Aorta (tissue), 5 donors: ENCODE measurements at regions not wholly inside any gene's neighbourhood (a gene's known extent, or its start where the extent isn't known, plus 50 kb on each side); places are given as distances from the start of the nearest gene placed in this dataset.

Experiments
- ATAC-seq: fragments of 200-7000 bp; cut with Tn5 transposase; one replicate; pipeline ENCODE4 v1.9.1; 2022; ENCODE audit warnings: moderate library complexity; ENCODE audit not compliant: low FRiP score
- DNase-seq, 2 donors: peaks; one replicate each; pipeline ENCODE4 v3.0.0-alpha.2; 2020
- H3K27ac ChIP-seq, 2 donors: one replicate each; pipeline ENCODE4 v1.5.1; 2013; ENCODE audit warnings: low read length in 2 of 2, mild to moderate bottlenecking in 2 of 2, moderate library complexity in 2 of 2, control low read depth in 1 of 2, inconsistent platforms in 1 of 2, low read depth in 1 of 2
- H3K27me3 ChIP-seq, 2 donors: one replicate each; pipeline ENCODE4 v1.6.1; 2013; ENCODE audit warnings: control low read depth in 1 of 2, low read length in 1 of 2, mild to moderate bottlenecking in 1 of 2, moderate library complexity in 1 of 2; ENCODE audit not compliant: insufficient read depth in 2 of 2, control insufficient read depth in 1 of 2
- H3K36me3 ChIP-seq, 2 donors: one replicate each; pipeline ENCODE4 v1.6.1; 2013; ENCODE audit warnings: control low read depth in 1 of 2, low read length in 1 of 2, mild to moderate bottlenecking in 1 of 2; ENCODE audit not compliant: insufficient read depth in 2 of 2, control insufficient read depth in 1 of 2
- H3K4me1 ChIP-seq, 2 donors: one replicate each; pipeline ENCODE4 v1.6.1; 2013; ENCODE audit warnings: low read length in 2 of 2, control low read depth in 1 of 2, mild to moderate bottlenecking in 1 of 2, moderate library complexity in 1 of 2; ENCODE audit not compliant: insufficient read depth in 2 of 2, control insufficient read depth in 1 of 2
- H3K4me3 ChIP-seq, 2 donors: one replicate each; pipeline ENCODE4 v1.5.1; 2013; ENCODE audit warnings: low read length in 2 of 2, control low read depth in 1 of 2, mild to moderate bottlenecking in 1 of 2
- H3K9me3 ChIP-seq: one replicate; pipeline ENCODE4 v1.6.1; 2013; ENCODE audit warnings: mild to moderate bottlenecking, low read length; ENCODE audit not compliant: control insufficient read depth
- WGBS, 2 donors: extraction: QIAGEN DNeasy Blood & Tissue Kit; methylation state at CpG; one replicate each; pipeline ENCODE4 v1.1.7; 2013; 5-methylcytosine and 5-hydroxymethylcytosine counted together
- intact Hi-C, 2 donors: fragments of 100-400 bp; cut with DNase I; formaldehyde crosslinking; loops; one replicate each; pipeline versions ENCODE4 v1.14.2 to v1.15.0; 2022
- donor health status: healthy with polysubstance abuse.
- donor health status: Bipolar disorder and iron deficiency.
- donor health status: DM: no; HTN: no; CAD: no.
- donor health status: DM: no; HTN: no; CAD: no.
- donor health status: DM: yes; HTN: yes; CAD: no.

- no peaks in the 10 kb centered on the region for H3K9me3 ChIP-seq
- WGBS, 2 donors = 95% methylated on average over 4 of the region's 4 CpGs
- intact Hi-C loops = no loop called here
- H3K36me3 ChIP-seq = no peaks in the 10 kb centered on the region
- H3K27me3 ChIP-seq = no peaks in the 10 kb centered on the region
- DNase-seq = no peak
- H3K27ac ChIP-seq = no peak overlapping the region
- no peaks in the 10 kb centered on the region for H3K4me1 ChIP-seq
- no peak overlapping the region for H3K4me3 ChIP-seq
- ATAC-seq = no peak
Observed at GRCh38 chr11:122604621-122605020, 50.9 kb upstream of the UBASH3B start.

GRCh38 chr11:122601141-122602125 is 54.1 kb upstream of the UBASH3B start:
- Histone ChIP-seq H3K27ac (no peak overlapping the region), H3K4me3 (no peak overlapping the region), H3K9me3 (no peaks in the 10 kb centered on the region), H3K27me3 (no peaks in the 10 kb centered on the region), H3K4me1 (no peaks in the 10 kb centered on the region), H3K36me3 (no peaks in the 10 kb centered on the region)
- intact Hi-C loops = no loop called here
- 61 to 65% methylated on average over 7 of the region's 7 CpGs for WGBS, 2 donors
- peak; percentile 52 for ATAC-seq
- DNase-seq = no peak

GRCh38 chr11:122600290-122600689 is 55.2 kb upstream of the UBASH3B start:
- ATAC-seq (no peak), DNase-seq (no peak)
- H3K4me1 ChIP-seq = no peaks in the 10 kb centered on the region
- no peaks in the 10 kb centered on the region for H3K9me3 ChIP-seq
- H3K4me3 ChIP-seq = no peak overlapping the region
- no peaks in the 10 kb centered on the region for H3K27me3 ChIP-seq
- no peaks in the 10 kb centered on the region for H3K36me3 ChIP-seq
- WGBS, 2 donors = 89 to 90% methylated on average over 2 of the region's 2 CpGs
- intact Hi-C loops = no loop called here
- no peak overlapping the region for H3K27ac ChIP-seq

GRCh38 chr11:122599434-122599833 is 56.1 kb upstream of the UBASH3B start:
- Histone ChIP-seq H3K4me3 (no peak overlapping the region), H3K27me3 (no peaks in the 10 kb centered on the region), H3K9me3 (no peaks in the 10 kb centered on the region), H3K27ac (no peak overlapping the region), H3K4me1 (no peaks in the 10 kb centered on the region), H3K36me3 (no peaks in the 10 kb centered on the region)
- no peak for DNase-seq
- intact Hi-C loops = no loop called here
- no peak for ATAC-seq

DNA sequence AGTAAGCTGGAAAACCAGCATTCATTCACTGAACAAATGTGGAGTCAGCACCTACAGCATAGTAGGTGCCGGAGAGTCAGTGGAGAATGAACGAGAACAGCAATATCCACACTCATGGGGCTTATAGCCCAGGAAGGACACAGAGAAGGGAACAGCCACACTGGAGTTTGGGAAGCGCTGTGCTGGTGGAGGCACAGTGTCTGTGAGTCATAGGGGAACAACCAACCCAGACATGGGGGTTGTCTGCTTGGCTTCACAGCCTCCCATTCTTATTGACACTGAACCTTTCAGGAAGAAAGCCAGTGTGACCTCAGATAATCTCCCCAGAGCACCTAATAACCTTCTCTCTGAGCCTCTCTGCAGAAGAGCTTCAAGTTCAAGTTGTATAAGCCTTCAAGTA is 56.6 kb upstream of the UBASH3B start:
- no peak overlapping the region for H3K4me3 ChIP-seq
- 89 to 91% methylated on average over 3 of the region's 3 CpGs for WGBS, 2 donors
- intact Hi-C loops = no loop called here
- H3K36me3 ChIP-seq = no peaks in the 10 kb centered on the region
- no peaks in the 10 kb centered on the region for H3K27me3 ChIP-seq
- H3K9me3 ChIP-seq = no peaks in the 10 kb centered on the region
- DNase-seq = no peak
- ATAC-seq = no peak
- no peak overlapping the region for H3K27ac ChIP-seq
- H3K4me1 ChIP-seq = no peaks in the 10 kb centered on the region

DNA sequence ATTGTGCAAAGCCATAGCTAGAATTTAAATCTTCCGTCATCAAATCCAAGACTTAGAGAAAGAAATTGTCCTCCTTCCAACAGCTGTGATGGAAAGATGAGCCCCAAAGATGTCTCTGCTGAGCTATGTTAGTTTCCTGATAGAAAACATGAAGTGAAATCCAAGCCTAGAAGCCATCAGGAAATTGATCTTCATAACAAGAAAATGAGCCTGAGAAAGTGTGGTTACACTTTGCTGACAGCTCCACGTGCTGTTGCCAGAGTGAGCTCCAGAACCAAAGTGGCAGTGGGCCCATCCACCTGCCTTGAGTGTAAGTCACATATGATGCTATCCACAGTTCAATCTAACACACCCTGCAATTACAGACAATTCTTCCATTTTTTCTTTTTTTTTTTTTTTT is 58.0 kb upstream of the UBASH3B start:
- Histone ChIP-seq H3K27me3 (no peaks in the 10 kb centered on the region), H3K36me3 (no peaks in the 10 kb centered on the region), H3K27ac (no peak overlapping the region), H3K9me3 (no peaks in the 10 kb centered on the region), H3K4me3 (no peak overlapping the region), H3K4me1 (no peaks in the 10 kb centered on the region)
- DNase-seq (no peak), ATAC-seq (no peak)
- intact Hi-C loops = no loop called here
- 87 to 93% methylated on average over 2 of the region's 2 CpGs for WGBS, 2 donors

DNA sequence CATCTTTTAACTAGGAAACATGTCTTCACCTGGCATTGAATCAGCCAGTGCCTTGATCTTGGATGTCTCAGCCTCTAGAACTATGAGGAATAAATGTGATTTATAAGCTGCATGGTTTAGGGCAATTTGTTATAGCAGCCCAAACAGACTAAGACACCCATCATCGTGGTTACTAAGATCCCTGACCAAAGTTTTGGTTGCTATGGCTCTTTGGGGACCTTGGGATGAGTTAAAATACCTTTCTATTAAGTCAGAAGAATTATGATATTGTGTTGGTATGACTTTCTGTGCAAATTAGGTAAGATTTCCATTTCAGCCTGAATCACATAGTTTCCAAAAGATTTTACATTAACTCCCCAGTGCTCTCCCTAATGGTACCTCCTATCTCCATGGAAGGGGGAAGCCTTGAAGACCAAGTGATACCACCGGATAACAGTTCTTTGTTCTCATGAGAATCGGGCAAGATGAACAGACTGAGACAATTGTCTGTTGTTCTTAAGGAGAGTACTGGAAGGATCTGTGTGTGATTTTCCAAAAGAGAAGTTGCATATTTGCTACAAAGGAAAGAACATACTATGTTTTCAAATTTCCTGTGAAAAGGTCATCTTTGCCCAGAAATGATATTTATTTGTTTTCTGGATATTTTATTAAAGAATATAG is 60.4 kb upstream of the UBASH3B start:
- Histone ChIP-seq H3K27me3 (no peaks in the 10 kb centered on the region), H3K4me3 (no peak overlapping the region), H3K36me3 (no peaks in the 10 kb centered on the region), H3K9me3 (no peaks in the 10 kb centered on the region), H3K27ac (no peak overlapping the region), H3K4me1 (no peaks in the 10 kb centered on the region)
- no peak for ATAC-seq
- intact Hi-C loops = no loop called here
- DNase-seq = no peak
- 77 to 85% methylated on average over 3 of the region's 3 CpGs for WGBS, 2 donors

DNA sequence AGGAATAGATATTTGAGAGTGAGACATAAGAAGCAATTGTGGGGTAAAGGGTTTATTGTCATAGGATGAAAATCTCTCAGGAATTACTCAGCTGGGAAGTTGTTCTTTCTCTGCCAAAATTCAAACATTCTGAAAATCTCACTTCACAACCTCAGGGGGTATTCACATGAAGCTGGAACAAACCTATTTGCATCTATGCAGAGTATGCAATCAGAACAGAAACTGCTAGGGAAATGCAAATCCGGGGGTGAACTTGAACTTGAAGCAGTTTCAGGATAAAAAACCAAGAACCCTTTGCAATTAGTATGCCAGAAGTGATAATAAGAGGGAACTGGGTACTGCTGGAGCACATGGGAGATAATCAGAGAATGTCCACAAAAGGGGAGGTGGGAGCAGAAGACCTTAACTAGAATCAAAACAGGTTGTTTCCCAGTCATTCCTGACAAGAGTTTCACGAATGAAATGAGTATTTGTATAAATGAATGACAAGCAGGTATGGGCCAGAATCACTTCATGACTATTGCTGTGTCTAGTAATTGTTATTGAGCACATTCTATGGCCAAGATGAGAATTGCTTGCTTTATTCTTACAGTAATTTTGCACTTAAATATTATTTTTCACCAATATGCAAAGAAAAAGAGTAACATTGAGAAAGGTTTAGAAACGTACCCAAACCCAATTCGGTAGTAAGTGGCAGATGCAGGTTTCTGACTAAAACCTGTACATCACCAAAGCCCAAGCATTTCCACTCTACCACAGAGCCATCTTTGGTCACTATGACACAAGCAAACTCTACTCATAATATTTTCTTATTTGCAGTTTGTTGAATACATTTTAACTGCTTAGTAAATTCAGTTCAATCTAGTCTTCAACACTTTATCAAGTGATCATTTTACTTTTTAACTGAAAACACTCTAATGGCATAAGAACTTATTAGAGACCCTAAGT is 61.8 kb upstream of the UBASH3B start:
- DNase-seq (no peak), ATAC-seq (no peak)
- no peaks in the 10 kb centered on the region for H3K4me1 ChIP-seq
- WGBS, 2 donors = 81 to 82% methylated on average over 4 of the region's 4 CpGs
- H3K36me3 ChIP-seq = no peaks in the 10 kb centered on the region
- intact Hi-C loops = no loop called here
- no peaks in the 10 kb centered on the region for H3K9me3 ChIP-seq
- no peak overlapping the region for H3K27ac ChIP-seq
- H3K27me3 ChIP-seq = no peaks in the 10 kb centered on the region
- H3K4me3 ChIP-seq = no peak overlapping the region
